GM12864 (cell line): ENCODE measurements at regions not wholly inside any gene's neighbourhood (a gene's known extent, or its start where the extent isn't known, plus 50 kb on each side); places are given as distances from the start of the nearest gene placed in this dataset.
"Not testable (repeated sequence)": the region's sequence is repeated elsewhere in the genome, so short reads cannot be mapped to it uniquely, and the experiment has no call there.

Experiments used
- DNase-seq: peaks from one replicate; pipeline ENCODE4 v3.0.0-alpha.2; 2011; ENCODE audit warnings: low read depth
- H3K4me3 ChIP-seq: 2 replicates; pipeline ENCODE4 v1.5.1; 2011; ENCODE audit warnings: mild to moderate bottlenecking, low read depth, low read length, control low read depth
- CTCF ChIP-seq: IDR thresholded peaks from 2 replicates; pipeline ENCODE4 v1.5.1; 2011; ENCODE audit warnings: low read depth, mild to moderate bottlenecking, moderate library complexity, low read length, control low read depth, inconsistent platforms; ENCODE audit errors: missing control alignments

GRCh38 chr9:83191154-83191553 is 128.2 kb upstream of the RASEF start:
- no peak overlapping the region for H3K4me3 ChIP-seq
- no peak for TF ChIP-seq CTCF
- no peak for DNase-seq

- DNase-seq, H3K4me3 ChIP-seq: not testable (repeated sequence)
These were observed 126.1 kb upstream of the RASEF start for GRCh38 chr9:83189026-83189425.

GRCh38 chr9:83188277-83188676 is 125.3 kb upstream of the RASEF start:
- no peak overlapping the region for H3K4me3 ChIP-seq
- no peak for DNase-seq
- no peak for TF ChIP-seq CTCF

- no peak for DNase-seq
- no peak overlapping the region for H3K4me3 ChIP-seq
- TF ChIP-seq CTCF = no peak
These were observed 123.3 kb upstream of the RASEF start for GRCh38 chr9:83186155-83186737.

- no peak for DNase-seq
- TF ChIP-seq CTCF = no peak
- no peak overlapping the region for H3K4me3 ChIP-seq
These were observed 122.7 kb upstream of the RASEF start for GRCh38 chr9:83185488-83186154.

- TF ChIP-seq CTCF = no peak
- no peak for DNase-seq
- no peak overlapping the region for H3K4me3 ChIP-seq
These were observed 120.7 kb upstream of the RASEF start for GRCh38 chr9:83183621-83184020.

GRCh38 chr9:83182071-83182470 is 119.1 kb upstream of the RASEF start:
- no peak overlapping the region for H3K4me3 ChIP-seq
- DNase-seq = no peak
- no peak for TF ChIP-seq CTCF
